Ishikawa (cell line): ENCODE measurements at regions not wholly inside any gene's neighbourhood (a gene's known extent, or its start where the extent isn't known, plus 50 kb on each side); places are given as distances from the start of the nearest gene placed in this dataset.

Experiments used
- CEBPB ChIP-seq: IDR thresholded peaks from 2 replicates; pipeline ENCODE4 v1.6.1; 2012
- CREB1 ChIP-seq: IDR thresholded peaks from 2 replicates; pipeline ENCODE4 v1.6.1; 2012; ENCODE audit warnings: low read depth
- EGR1 ChIP-seq: IDR thresholded peaks from 2 replicates; pipeline ENCODE4 v1.6.1; 2012
- EP300 ChIP-seq: IDR thresholded peaks from 2 replicates; pipeline ENCODE4 v1.6.1; 2012; ENCODE audit warnings: borderline replicate concordance
- FOXM1 ChIP-seq: IDR thresholded peaks from 2 replicates; pipeline ENCODE4 v1.6.1; 2012; ENCODE audit warnings: low read depth, borderline replicate concordance
- NFIC ChIP-seq: IDR thresholded peaks from 2 replicates; pipeline ENCODE4 v1.6.1; 2012
- RAD21 ChIP-seq: IDR thresholded peaks from 2 replicates; pipeline ENCODE4 v1.6.1; 2012; ENCODE audit warnings: low read depth
- TAF1 ChIP-seq: IDR thresholded peaks from 2 replicates; pipeline ENCODE4 v1.6.1; 2012; ENCODE audit warnings: low read depth, mild to moderate bottlenecking
- TCF12 ChIP-seq: IDR thresholded peaks from 2 replicates; pipeline ENCODE4 v1.6.1; 2012; ENCODE audit warnings: low read depth
- TEAD4 ChIP-seq: IDR thresholded peaks from 2 replicates; pipeline ENCODE4 v1.6.1; 2012
- ZBTB7A ChIP-seq: IDR thresholded peaks from 2 replicates; pipeline ENCODE4 v1.6.1; 2012; ENCODE audit warnings: low read depth
- TF ChIP-seq, protein P1 (sequence below): IDR thresholded peaks from 2 replicates; pipeline ENCODE4 v1.6.1; 2012; ENCODE audit warnings: low read depth, mild to moderate bottlenecking
- TF ChIP-seq, protein P2 (sequence below): IDR thresholded peaks from 2 replicates; pipeline ENCODE4 v1.6.1; 2012
- TF ChIP-seq, protein P3 (sequence below): IDR thresholded peaks from 2 replicates; pipeline ENCODE4 v1.6.1; 2012

DNA sequence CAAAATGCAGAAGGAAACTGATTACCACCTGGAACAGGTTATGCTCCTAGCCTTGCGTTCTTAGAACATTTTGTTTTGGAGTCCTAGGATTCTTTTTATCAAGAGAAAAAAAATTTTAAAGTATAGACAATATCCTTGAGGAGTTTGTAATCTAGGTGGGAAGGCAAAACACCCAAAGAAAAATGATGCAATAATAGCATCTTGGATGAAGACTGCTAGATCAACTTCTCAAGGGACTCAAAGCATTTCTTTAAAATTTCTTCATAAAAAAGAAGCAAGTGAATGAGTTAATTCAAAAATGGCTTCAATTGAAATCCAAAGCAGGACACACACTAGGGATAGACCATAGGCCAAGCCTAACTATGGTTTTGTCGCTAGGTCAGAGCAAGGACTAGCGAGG, 515.8 kb upstream of the ZFHX3 start:
- TF ChIP-seq, protein P1, sequence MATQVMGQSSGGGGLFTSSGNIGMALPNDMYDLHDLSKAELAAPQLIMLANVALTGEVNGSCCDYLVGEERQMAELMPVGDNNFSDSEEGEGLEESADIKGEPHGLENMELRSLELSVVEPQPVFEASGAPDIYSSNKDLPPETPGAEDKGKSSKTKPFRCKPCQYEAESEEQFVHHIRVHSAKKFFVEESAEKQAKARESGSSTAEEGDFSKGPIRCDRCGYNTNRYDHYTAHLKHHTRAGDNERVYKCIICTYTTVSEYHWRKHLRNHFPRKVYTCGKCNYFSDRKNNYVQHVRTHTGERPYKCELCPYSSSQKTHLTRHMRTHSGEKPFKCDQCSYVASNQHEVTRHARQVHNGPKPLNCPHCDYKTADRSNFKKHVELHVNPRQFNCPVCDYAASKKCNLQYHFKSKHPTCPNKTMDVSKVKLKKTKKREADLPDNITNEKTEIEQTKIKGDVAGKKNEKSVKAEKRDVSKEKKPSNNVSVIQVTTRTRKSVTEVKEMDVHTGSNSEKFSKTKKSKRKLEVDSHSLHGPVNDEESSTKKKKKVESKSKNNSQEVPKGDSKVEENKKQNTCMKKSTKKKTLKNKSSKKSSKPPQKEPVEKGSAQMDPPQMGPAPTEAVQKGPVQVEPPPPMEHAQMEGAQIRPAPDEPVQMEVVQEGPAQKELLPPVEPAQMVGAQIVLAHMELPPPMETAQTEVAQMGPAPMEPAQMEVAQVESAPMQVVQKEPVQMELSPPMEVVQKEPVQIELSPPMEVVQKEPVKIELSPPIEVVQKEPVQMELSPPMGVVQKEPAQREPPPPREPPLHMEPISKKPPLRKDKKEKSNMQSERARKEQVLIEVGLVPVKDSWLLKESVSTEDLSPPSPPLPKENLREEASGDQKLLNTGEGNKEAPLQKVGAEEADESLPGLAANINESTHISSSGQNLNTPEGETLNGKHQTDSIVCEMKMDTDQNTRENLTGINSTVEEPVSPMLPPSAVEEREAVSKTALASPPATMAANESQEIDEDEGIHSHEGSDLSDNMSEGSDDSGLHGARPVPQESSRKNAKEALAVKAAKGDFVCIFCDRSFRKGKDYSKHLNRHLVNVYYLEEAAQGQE, result no peak
- TF ChIP-seq EP300, result no peak
- no peak for TF ChIP-seq EGR1
- TF ChIP-seq TCF12, result no peak
- TF ChIP-seq CREB1, result no peak
- no peak for TF ChIP-seq FOXM1
- no peak for TF ChIP-seq TEAD4
- TF ChIP-seq ZBTB7A, result no peak
- TF ChIP-seq TAF1, result no peak

DNA sequence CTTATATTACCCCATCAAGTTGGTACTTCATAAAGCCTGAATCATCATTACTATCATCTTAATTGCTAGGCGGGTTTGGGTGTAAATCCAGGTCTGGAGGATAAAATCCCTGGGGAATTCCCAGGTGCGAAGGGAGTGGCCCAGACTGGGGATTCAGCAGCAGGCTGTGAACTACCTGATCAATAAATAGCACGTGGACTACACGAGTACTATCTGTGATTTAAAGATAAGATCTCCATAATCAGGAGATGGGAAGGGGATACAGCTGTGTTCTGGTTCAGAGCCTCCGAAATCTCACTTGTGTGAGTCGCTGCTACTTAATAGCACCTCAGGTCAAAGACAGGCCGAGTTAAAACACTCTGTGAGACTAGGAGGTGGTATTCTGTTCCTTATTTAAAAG, 512.6 kb upstream of the ZFHX3 start:
- TF ChIP-seq FOXM1 (no peak), NFIC (no peak)
- TF ChIP-seq, protein P2, sequence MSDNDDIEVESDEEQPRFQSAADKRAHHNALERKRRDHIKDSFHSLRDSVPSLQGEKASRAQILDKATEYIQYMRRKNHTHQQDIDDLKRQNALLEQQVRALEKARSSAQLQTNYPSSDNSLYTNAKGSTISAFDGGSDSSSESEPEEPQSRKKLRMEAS, result no peak

DNA sequence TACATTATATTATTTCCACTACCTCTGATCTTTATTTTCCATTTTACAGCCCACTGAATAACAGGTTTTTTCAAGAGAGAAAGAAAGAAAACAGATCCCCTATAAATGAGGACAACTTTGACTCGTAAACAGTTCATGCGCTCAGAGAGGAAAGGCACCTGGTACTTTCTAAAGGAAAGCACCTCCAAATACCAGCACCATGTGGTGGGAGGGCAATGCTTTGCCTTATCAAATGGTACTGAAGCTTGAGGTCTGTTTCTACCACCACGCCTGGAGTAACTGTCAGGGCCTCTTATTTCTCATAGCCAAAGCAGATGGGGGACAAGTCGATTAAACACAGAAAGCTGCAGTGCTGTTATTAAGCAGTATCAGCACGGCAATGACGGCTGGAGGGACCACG, 510.3 kb upstream of the ZFHX3 start:
- TF ChIP-seq, protein P3, sequence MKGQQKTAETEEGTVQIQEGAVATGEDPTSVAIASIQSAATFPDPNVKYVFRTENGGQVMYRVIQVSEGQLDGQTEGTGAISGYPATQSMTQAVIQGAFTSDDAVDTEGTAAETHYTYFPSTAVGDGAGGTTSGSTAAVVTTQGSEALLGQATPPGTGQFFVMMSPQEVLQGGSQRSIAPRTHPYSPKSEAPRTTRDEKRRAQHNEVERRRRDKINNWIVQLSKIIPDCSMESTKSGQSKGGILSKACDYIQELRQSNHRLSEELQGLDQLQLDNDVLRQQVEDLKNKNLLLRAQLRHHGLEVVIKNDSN, result no peak
- no peak for TF ChIP-seq RAD21
- no peak for TF ChIP-seq CREB1
- no peak for TF ChIP-seq EGR1
- TF ChIP-seq TAF1, result no peak
- TF ChIP-seq, protein P2, result no peak
- TF ChIP-seq EP300, result no peak
- TF ChIP-seq TEAD4, result no peak
- TF ChIP-seq FOXM1, result no peak
- no peak for TF ChIP-seq CEBPB
- TF ChIP-seq TCF12, result no peak
- TF ChIP-seq ZBTB7A, result no peak

DNA sequence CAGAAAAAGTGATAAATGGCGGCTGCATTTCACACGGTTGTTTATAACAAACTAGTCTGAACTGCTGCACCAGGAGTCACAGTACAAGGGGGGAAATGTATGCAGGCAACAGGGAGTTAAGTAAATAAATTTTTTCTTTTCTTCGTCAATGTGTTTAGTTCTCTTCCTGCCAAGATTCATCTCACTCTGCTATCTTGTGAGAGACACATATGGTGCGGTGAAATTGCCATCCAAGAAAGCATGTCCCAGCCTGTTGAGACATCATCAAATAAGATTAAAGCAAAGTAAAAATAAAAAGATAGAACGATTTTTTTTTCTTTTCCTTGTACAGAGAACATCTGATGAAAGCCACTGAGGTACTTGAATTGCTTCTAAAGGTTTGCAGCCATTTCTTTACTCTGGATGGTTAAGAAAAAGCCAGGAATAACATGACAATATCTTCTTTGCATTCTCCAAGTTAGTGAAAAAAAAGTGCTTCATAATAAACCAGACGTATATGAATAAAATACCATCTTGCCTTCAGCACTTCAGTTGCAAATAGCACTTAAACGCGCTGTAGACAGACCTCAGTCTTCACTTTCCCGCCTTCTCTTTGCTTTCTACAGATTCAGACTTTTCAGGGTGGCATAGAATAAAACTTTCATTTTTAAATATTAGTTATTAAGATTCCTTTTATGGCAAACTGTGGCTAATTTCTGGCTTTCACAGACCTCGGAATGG, 506.2 kb upstream of the ZFHX3 start:
- TF ChIP-seq ZBTB7A (no peak), FOXM1 (no peak), EP300 (no peak)
- TF ChIP-seq, protein P3, result no peak
- TF ChIP-seq, protein P1, result no peak

DNA sequence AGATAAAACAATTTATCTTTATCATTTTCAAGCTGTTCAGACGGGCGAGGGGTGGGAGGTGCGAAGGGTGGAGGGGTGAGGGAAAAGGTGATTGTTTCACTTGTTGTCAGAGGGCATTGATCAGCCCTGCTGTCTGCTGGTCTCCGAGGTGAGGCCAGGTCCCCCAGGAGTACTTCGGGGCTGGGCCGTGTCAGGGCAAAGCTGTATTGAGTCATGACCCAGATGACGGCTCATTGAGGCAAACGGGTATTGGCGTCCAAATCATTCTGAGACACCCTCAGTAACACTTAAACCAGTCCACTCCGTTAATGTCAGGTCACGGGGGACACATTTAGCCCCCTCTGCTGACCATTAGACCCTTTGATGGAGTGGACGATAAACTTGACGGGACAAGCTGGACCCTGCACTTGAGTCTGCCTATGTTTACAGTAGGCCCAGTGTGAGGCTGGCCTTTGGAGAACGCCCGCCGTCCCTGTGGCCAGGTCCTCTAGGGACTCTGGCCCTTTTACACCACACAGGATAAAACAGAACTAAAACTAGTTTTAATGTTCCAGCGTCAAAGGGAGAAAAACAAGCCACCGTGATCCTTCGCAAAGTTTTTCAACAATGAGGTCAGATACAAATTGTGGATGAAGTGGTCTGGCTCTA, 502.2 kb upstream of the ZFHX3 start:
- no peak for TF ChIP-seq FOXM1
- no peak for TF ChIP-seq CEBPB
- TF ChIP-seq NFIC, result no peak
- TF ChIP-seq ZBTB7A, result no peak
- TF ChIP-seq CREB1, result no peak
- TF ChIP-seq RAD21, result no peak
- no peak for TF ChIP-seq TAF1
- TF ChIP-seq, protein P1, result no peak
- no peak for TF ChIP-seq TEAD4
- no peak for TF ChIP-seq TCF12
